A549 (cell line): ENCODE measurements at regions not wholly inside any gene's neighbourhood (a gene's known extent, or its start where the extent isn't known, plus 50 kb on each side); places are given as distances from the start of the nearest gene placed in this dataset.

Source experiments
- ATAC-seq, 2 experiments: fragments of 200-7000 bp in 1 of 2; fragments of >200 bp in 1 of 2; cut with Nextera tagmentation in 1 of 2; cut with Tn5 transposase in 1 of 2; 3 replicates each; pipeline versions ENCODE4 v1.8.0 to v1.9.1; 2018 to 2020; ENCODE audit warnings: mild to moderate bottlenecking in 1 of 2, moderate library complexity in 1 of 2
- CTCF ChIA-PET: fragments of 300-600 bp; sonication (Branson Sonifier 250); formaldehyde crosslinking; extraction: SDS; loops from one replicate; lab custom pipeline; 2021; ENCODE audit warnings: antibody characterized with exemption, inconsistent platforms; lab: Yijun Ruan, JAX
- POLR2A ChIA-PET: fragments of 350-600 bp; formaldehyde crosslinking; extraction: SDS; loops from one replicate; lab custom pipeline; 2021; ENCODE audit warnings: antibody characterized with exemption, inconsistent platforms; lab: Yijun Ruan, JAX
- DNase-seq, 2 experiments: peaks; one replicate each; pipeline versions ENCODE4 v3.0.0 to v3.0.0-alpha.2; 2011 to 2016; ENCODE audit warnings: low read depth in 1 of 2, low spot score in 1 of 2
- FAIRE-seq: peaks from 2 replicates; lab custom pipeline; 2011; peaks lifted over from hg19 to GRCh38; lab: Jason Lieb, UNC
- H3K27ac ChIP-seq, 2 experiments: fragments of >200 bp; sonication (Bioruptor Twin); formaldehyde crosslinking; 3 replicates each; pipeline ENCODE4 v1.5.1; 2016 to 2017
- H3K4me1 ChIP-seq: fragments of >200 bp; sonication (Bioruptor Twin); formaldehyde crosslinking; 3 replicates; pipeline ENCODE4 v1.6.1; 2016
- H3K4me2 ChIP-seq: fragments of >200 bp; sonication (Bioruptor Twin); formaldehyde crosslinking; 3 replicates; pipeline ENCODE4 v1.6.1; 2016
- H3K4me3 ChIP-seq: fragments of >200 bp; sonication (Bioruptor Twin); formaldehyde crosslinking; 3 replicates; pipeline ENCODE4 v1.5.1; 2016
- H3K9me3 ChIP-seq: fragments of >200 bp; sonication (Bioruptor Twin); formaldehyde crosslinking; 3 replicates; pipeline ENCODE4 v1.6.1; 2016
- ATOH8 ChIP-seq: fragments of 250-450 bp; sonication (Bioruptor Pico); IDR thresholded peaks from 2 replicates; pipeline ENCODE4 v1.5.0; 2020; ENCODE audit warnings: low read depth, mild to moderate bottlenecking, moderate library complexity
- BCL3 ChIP-seq: fragments of >200 bp; sonication (Bioruptor Twin); formaldehyde crosslinking; IDR thresholded peaks from 3 replicates; pipeline ENCODE4 v1.6.1; 2016
- CBX8 ChIP-seq: fragments of 200-600 bp; sonication (generic); IDR thresholded peaks from 2 replicates; pipeline ENCODE4 v1.6.1; 2016
- CEBPB ChIP-seq, 2 experiments: fragments of >200 bp in 1 of 2; sonication (Bioruptor Twin) in 1 of 2; formaldehyde crosslinking in 1 of 2; IDR thresholded peaks; 2 replicates each; pipeline ENCODE4 v1.6.1; 2012 to 2016
- CHD2 ChIP-seq: fragments of 150-350 bp; IDR thresholded peaks from 2 replicates; pipeline ENCODE4 v1.6.1; 2014; ENCODE audit warnings: low read length; ENCODE audit not compliant: partially characterized antibody
- E2F6 ChIP-seq: IDR thresholded peaks from 2 replicates; pipeline ENCODE4 v1.6.1; 2012; ENCODE audit warnings: low read depth, borderline replicate concordance
- EHMT2 ChIP-seq: fragments of 200-600 bp; sonication (generic); IDR thresholded peaks from 2 replicates; pipeline ENCODE4 v1.6.1; 2016; ENCODE audit warnings: antibody characterized with exemption, low read depth, mild to moderate bottlenecking, moderate library complexity
- EP300 ChIP-seq, 2 experiments: fragments of >200 bp; sonication (Bioruptor Twin); formaldehyde crosslinking; IDR thresholded peaks; 2 replicates in 1 of 2; 3 replicates in 1 of 2; pipeline ENCODE4 v1.6.1; 2016 to 2017
- HES2 ChIP-seq: fragments of >200 bp; sonication (Bioruptor Twin); formaldehyde crosslinking; IDR thresholded peaks from 2 replicates; pipeline ENCODE4 v1.6.1; 2016
- HOXB13 ChIP-seq: fragments of 250-450 bp; sonication (Bioruptor Pico); IDR thresholded peaks from 2 replicates; pipeline ENCODE4 v1.5.0; 2020; ENCODE audit warnings: low read depth, mild to moderate bottlenecking, moderate library complexity
- HOXB5 ChIP-seq: fragments of 250-450 bp; sonication (Bioruptor Pico); IDR thresholded peaks from 2 replicates; pipeline ENCODE4 v1.5.0; 2020; ENCODE audit warnings: mild to moderate bottlenecking, moderate library complexity
- JUN ChIP-seq, 2 experiments: fragments of >200 bp; sonication (Bioruptor Twin); formaldehyde crosslinking; IDR thresholded peaks; 2 replicates in 1 of 2; 3 replicates in 1 of 2; pipeline ENCODE4 v1.6.1; 2016 to 2017
- JUNB ChIP-seq: fragments of >200 bp; sonication (Bioruptor Twin); formaldehyde crosslinking; IDR thresholded peaks from 2 replicates; pipeline ENCODE4 v1.6.1; 2016
- KDM1A ChIP-seq: fragments of 200-600 bp; sonication (generic); IDR thresholded peaks from 2 replicates; pipeline ENCODE4 v1.6.1; 2016; ENCODE audit warnings: low read depth, mild to moderate bottlenecking
- MAFK ChIP-seq: fragments of 450-650 bp; IDR thresholded peaks from 2 replicates; pipeline ENCODE4 v1.6.1; 2014; ENCODE audit not compliant: partially characterized antibody
- MAX ChIP-seq: IDR thresholded peaks from 2 replicates; pipeline ENCODE4 v1.6.1; 2012
- MYC ChIP-seq: IDR thresholded peaks from 2 replicates; pipeline ENCODE4 v1.6.1; 2012; ENCODE audit warnings: mild to moderate bottlenecking, inconsistent platforms, low read length, improper control_type of control experiment, borderline replicate concordance
- NFE2L2 ChIP-seq: fragments of 150-350 bp; conservative IDR thresholded peaks from 2 replicates; pipeline ENCODE4 v1.6.1; 2014; ENCODE audit warnings: low read length
- NPAS2 ChIP-seq: fragments of 250-450 bp; sonication (Bioruptor Pico); IDR thresholded peaks from 2 replicates; pipeline ENCODE4 v1.8.0; 2022; ENCODE audit warnings: mild to moderate bottlenecking, moderate library complexity, borderline replicate concordance
- NR3C1 ChIP-seq: fragments of >200 bp; sonication (Bioruptor Twin); formaldehyde crosslinking; IDR thresholded peaks from 3 replicates; pipeline ENCODE4 v1.6.1; 2017
- PBX3 ChIP-seq: IDR thresholded peaks from 2 replicates; pipeline ENCODE4 v1.6.1; 2012
- POLR2AphosphoS2 ChIP-seq: conservative IDR thresholded peaks from 2 replicates; pipeline ENCODE4 v1.6.1; 2012; ENCODE audit warnings: low read length, improper control_type of control experiment, inconsistent platforms
- RCOR1 ChIP-seq: fragments of 150-350 bp; IDR thresholded peaks from 2 replicates; pipeline ENCODE4 v1.6.1; 2014; ENCODE audit warnings: antibody characterized with exemption, low read length, low read depth
- REST ChIP-seq: fragments of 200-600 bp; sonication (generic); IDR thresholded peaks from 2 replicates; pipeline ENCODE4 v1.6.1; 2016; ENCODE audit warnings: antibody characterized with exemption, mild to moderate bottlenecking, moderate library complexity
- SREBF2 ChIP-seq: fragments of 450-650 bp; IDR thresholded peaks from 2 replicates; pipeline ENCODE4 v1.6.1; 2014; ENCODE audit warnings: mild to moderate bottlenecking, moderate library complexity
- TP53 ChIP-seq: fragments of 250-450 bp; sonication (Bioruptor Pico); IDR thresholded peaks from 2 replicates; pipeline ENCODE4 v1.5.0; 2021; ENCODE audit warnings: mild to moderate bottlenecking, moderate library complexity
- ZSCAN20 ChIP-seq: fragments of 250-450 bp; sonication (Bioruptor Pico); IDR thresholded peaks from 2 replicates; pipeline ENCODE4 v1.8.0; 2022; ENCODE audit warnings: mild to moderate bottlenecking, moderate library complexity
- WGBS: methylation state at CpG from one replicate; pipeline ENCODE4 v1.1.6; 2017; ENCODE audit errors: missing lambda C conversion rate; 5-methylcytosine and 5-hydroxymethylcytosine counted together

GRCh38 chr9:27784847-27785713 lies 211.8 kb upstream of the C9orf72 start:
- no peaks in the 10 kb centered on the region for H3K4me1 ChIP-seq
- FAIRE-seq (no peak), ATAC-seq (no peak), DNase-seq (no peak)
- no peak overlapping the region for H3K4me2 ChIP-seq
- POLR2A ChIA-PET = no interaction called here
- H3K9me3 ChIP-seq = no peaks in the 10 kb centered on the region
- CTCF ChIA-PET = interaction anchor here (1.2 kb wide), 1 partner anchor 57 kb away, joined by 3 read pairs; no protein-coding TSS in a partner anchor
- 1% methylated on average over 7 of the region's 7 CpGs for WGBS
- H3K4me3 ChIP-seq = no peak overlapping the region
- TF ChIP-seq MAFK (no peak), ZSCAN20 (CRISPR knock-in tag) (no peak), KDM1A (no peak), CBX8 (no peak), REST (no peak), PBX3 (no peak), CHD2 (no peak), JUN (IDR thresholded peaks at IDR 0.05) (no peak), E2F6 (no peak), BCL3 (no peak)
- no peak overlapping the region for H3K27ac ChIP-seq

GRCh38 chr9:27785714-27786100 lies 212.4 kb upstream of the C9orf72 start:
- Histone ChIP-seq H3K9me3 (no peaks in the 10 kb centered on the region), H3K4me1 (no peaks in the 10 kb centered on the region), H3K4me2 (no peak overlapping the region), H3K4me3 (no peak overlapping the region), H3K27ac (no peak overlapping the region)
- ChIA-PET CTCF (no interaction called here), POLR2A (no interaction called here)
- DNase-seq = no peak
- no peak for ATAC-seq
- TF ChIP-seq MYC = no peak
- no peak for TF ChIP-seq ATOH8 (CRISPR knock-in tag)
- no peak for TF ChIP-seq MAX
- TF ChIP-seq POLR2AphosphoS2 = no peak
- no peak for TF ChIP-seq CEBPB (IDR thresholded peaks at IDR 0.05)
- no peak for TF ChIP-seq TP53 (CRISPR knock-in tag)
- no peak for TF ChIP-seq HES2
- no peak for TF ChIP-seq EP300 (IDR thresholded peaks at IDR 0.05)
- TF ChIP-seq RCOR1 = no peak
- TF ChIP-seq NR3C1 = no peak
- TF ChIP-seq SREBF2 = no peak
- no peak for TF ChIP-seq EHMT2
- TF ChIP-seq HOXB5 = no peak
- TF ChIP-seq NFE2L2 = no peak
- no peak for TF ChIP-seq JUNB
- no peak for TF ChIP-seq HOXB13
- no peak for TF ChIP-seq NPAS2 (CRISPR knock-in tag)
- FAIRE-seq = no peak
